ENCODE measurements at regions not wholly inside any gene's neighbourhood (a gene's known extent, or its start where the extent isn't known, plus 50 kb on each side); places are given as distances from the start of the nearest gene placed in this dataset.

DNA sequence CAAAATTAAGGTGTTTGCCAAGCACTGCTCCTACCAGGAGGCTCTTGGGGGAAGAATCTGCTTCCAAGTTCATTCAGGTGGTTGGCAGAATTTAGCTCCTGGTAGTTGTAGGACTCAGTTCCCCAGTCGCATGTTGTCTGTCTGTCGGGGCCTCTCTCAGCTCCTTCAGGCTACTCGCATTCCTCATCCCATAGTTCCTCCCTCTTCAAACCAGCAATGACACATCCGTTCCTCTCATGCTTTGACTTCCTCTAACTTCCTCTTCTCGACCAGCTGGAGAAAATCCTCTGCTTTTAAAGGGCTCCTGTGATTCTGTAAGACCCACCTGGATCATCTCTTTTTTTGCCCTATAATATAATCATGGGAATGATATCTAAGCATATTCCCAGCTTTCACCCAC lies 108.1 kb downstream of the PMP22 start:
- Mint-ChIP-seq H3K9me3 (peaks cover 8% of the 10 kb centered on the region), H3K27ac (no peak overlapping the region)
- DNase-seq: no peak

DNA sequence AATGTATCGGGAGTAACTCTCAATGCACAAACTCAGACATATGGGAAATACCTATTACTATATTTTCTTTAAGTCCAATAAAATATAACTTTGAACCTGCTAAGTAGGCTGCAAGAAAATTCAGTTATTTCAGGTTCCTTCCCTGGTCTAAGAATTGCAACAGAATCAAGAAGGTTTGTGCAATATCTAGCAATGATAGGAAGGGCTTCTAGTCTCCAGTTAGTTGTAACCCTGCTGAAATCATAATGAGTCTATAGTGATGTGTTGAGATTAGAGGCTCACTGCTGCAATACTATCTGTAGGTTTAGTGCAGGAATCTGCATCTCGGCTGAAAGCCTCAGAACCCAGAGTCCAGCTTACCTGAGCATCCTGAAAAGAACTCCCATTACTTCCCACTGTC lies 110.5 kb downstream of the PMP22 start:
- Mint-ChIP-seq H3K4me1 (peaks cover 28% of the 10 kb centered on the region), H3K36me3 (ENCODE audit: low read depth) (peaks cover 5% of the 10 kb centered on the region), H3K9me3 (peaks cover 8% of the 10 kb centered on the region), H3K27ac (no peak overlapping the region), H3K27me3 (ENCODE audit: low read depth, poor library complexity) (peaks cover 6% of the 10 kb centered on the region), H3K4me3 (no peak overlapping the region)
- TF ChIP-seq CTCF (IDR thresholded peaks at IDR 0.05): no peak
- DNase-seq: no peak

More for the DNA sequence above, 108.1 kb downstream of the PMP22 start:
- peaks cover 6% of the 10 kb centered on the region for H3K27me3 Mint-ChIP-seq (ENCODE audit: low read depth, poor library complexity)
- no peak for TF ChIP-seq CTCF (IDR thresholded peaks at IDR 0.05)
- peaks cover 28% of the 10 kb centered on the region for H3K4me1 Mint-ChIP-seq
- H3K36me3 Mint-ChIP-seq (ENCODE audit: low read depth): peaks cover 5% of the 10 kb centered on the region
- H3K4me3 Mint-ChIP-seq: no peak overlapping the region

DNA sequence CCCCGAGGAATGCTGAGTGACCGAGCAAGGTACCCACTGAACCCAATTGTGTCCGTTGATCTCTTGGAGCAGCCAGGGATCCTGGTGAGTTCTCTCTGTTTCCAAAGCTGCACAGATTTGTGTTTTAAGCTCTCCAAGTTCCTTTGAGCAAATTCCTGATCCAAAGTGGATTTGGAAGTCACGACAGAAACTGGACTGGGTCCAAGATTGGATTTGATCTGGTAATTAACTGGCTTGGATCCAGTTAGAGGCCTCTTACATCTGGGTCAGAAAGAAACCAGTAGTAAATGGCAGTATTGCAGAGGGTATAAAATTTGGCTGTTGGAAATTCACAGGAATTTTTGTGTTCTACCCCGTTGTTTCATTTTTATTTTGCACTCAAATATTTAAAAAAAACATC lies 119.5 kb downstream of the PMP22 start:
- H3K4me1 Mint-ChIP-seq: no peaks in the 10 kb centered on the region
- peaks cover 7% of the 10 kb centered on the region for H3K36me3 Mint-ChIP-seq (ENCODE audit: low read depth)
- DNase-seq: no peak
- no peak overlapping the region for H3K4me3 Mint-ChIP-seq
- no peaks in the 10 kb centered on the region for H3K27me3 Mint-ChIP-seq (ENCODE audit: low read depth, poor library complexity)
- H3K9me3 Mint-ChIP-seq: peaks cover 13% of the 10 kb centered on the region
- TF ChIP-seq CTCF (IDR thresholded peaks at IDR 0.05): no peak
- no peak overlapping the region for H3K27ac Mint-ChIP-seq

GRCh38 chr17:15143524-15143923 lies 121.6 kb downstream of the PMP22 start:
- Mint-ChIP-seq H3K27ac (no peak overlapping the region), H3K36me3 (ENCODE audit: low read depth) (peaks cover 7% of the 10 kb centered on the region), H3K9me3 (peaks cover 13% of the 10 kb centered on the region), H3K4me3 (no peak overlapping the region), H3K4me1 (no peaks in the 10 kb centered on the region), H3K27me3 (ENCODE audit: low read depth, poor library complexity) (no peaks in the 10 kb centered on the region)
- TF ChIP-seq CTCF (IDR thresholded peaks at IDR 0.05): no peak
- no peak for DNase-seq

DNA sequence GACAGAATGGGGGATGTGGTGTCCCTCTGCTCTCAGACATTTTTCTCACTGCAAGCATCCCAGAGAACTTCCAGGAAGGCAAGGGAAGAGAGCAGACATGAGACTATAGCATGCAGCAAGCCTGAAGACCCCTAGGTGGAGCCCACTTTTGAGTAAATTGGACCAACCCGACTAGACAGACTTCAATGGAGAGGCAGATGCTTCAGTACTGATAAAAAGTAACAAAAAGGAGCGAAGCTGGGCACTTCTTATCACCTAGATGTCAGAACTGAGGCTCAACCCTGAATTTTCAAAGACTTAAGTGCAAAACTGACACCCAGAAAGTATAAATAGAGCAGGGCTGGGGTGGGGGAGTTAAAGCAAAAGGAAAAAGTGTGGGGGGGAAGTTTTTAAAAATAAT lies 130.8 kb downstream of the PMP22 start:
- Mint-ChIP-seq H3K36me3 (ENCODE audit: low read depth) (no peaks in the 10 kb centered on the region), H3K27me3 (ENCODE audit: low read depth, poor library complexity) (peaks cover 10% of the 10 kb centered on the region), H3K4me1 (peaks cover 27% of the 10 kb centered on the region), H3K9me3 (peaks cover 22% of the 10 kb centered on the region), H3K27ac (no peak overlapping the region), H3K4me3 (no peak overlapping the region)
- DNase-seq: no peak
- no peak for TF ChIP-seq CTCF (IDR thresholded peaks at IDR 0.05)

DNA sequence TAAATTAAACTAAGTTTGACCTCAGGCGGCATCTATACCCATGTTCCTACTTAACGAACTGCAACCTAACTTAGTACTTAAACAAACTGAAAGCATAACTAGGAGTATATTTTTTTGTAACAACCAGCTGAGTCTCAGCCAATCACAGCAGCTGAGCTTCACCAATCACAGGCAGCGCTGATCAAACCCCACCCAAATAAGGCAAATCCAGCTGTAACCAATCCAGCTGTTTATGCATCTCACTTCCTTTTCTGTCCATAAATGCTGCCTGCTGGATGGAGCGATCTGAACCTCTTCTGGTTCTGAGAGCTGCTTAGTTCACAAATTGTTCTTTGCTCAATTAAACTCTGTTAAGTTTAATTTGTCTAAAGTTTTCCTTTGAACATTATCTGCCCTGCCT lies 131.3 kb downstream of the PMP22 start:
- no peaks in the 10 kb centered on the region for H3K36me3 Mint-ChIP-seq (ENCODE audit: low read depth)
- peaks cover 10% of the 10 kb centered on the region for H3K27me3 Mint-ChIP-seq (ENCODE audit: low read depth, poor library complexity)
- no peak for DNase-seq
- peaks cover 22% of the 10 kb centered on the region for H3K9me3 Mint-ChIP-seq
- no peak overlapping the region for H3K4me3 Mint-ChIP-seq
- TF ChIP-seq CTCF (IDR thresholded peaks at IDR 0.05): no peak
- H3K27ac Mint-ChIP-seq: no peak overlapping the region
- H3K4me1 Mint-ChIP-seq: peaks cover 33% of the 10 kb centered on the region

All from nephron progenitor cell (in vitro differentiated cells).